ENCODE measurements at regions not wholly inside any gene's neighbourhood (a gene's known extent, or its start where the extent isn't known, plus 50 kb on each side); places are given as distances from the start of the nearest gene placed in this dataset.

- peak overlapping the region; percentile 34 for H3K4me3 ChIP-seq (ENCODE audit: low read length)
- TF ChIP-seq, protein P1, sequence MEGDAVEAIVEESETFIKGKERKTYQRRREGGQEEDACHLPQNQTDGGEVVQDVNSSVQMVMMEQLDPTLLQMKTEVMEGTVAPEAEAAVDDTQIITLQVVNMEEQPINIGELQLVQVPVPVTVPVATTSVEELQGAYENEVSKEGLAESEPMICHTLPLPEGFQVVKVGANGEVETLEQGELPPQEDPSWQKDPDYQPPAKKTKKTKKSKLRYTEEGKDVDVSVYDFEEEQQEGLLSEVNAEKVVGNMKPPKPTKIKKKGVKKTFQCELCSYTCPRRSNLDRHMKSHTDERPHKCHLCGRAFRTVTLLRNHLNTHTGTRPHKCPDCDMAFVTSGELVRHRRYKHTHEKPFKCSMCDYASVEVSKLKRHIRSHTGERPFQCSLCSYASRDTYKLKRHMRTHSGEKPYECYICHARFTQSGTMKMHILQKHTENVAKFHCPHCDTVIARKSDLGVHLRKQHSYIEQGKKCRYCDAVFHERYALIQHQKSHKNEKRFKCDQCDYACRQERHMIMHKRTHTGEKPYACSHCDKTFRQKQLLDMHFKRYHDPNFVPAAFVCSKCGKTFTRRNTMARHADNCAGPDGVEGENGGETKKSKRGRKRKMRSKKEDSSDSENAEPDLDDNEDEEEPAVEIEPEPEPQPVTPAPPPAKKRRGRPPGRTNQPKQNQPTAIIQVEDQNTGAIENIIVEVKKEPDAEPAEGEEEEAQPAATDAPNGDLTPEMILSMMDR (conservative IDR thresholded peaks at IDR 0.05; ENCODE audit: low read length): no peak
- no peak for DNase-seq (ENCODE audit: low read depth)
Observed at GRCh38 chr3:73765878-73766545, 141.3 kb upstream of the PDZRN3 start.

DNA sequence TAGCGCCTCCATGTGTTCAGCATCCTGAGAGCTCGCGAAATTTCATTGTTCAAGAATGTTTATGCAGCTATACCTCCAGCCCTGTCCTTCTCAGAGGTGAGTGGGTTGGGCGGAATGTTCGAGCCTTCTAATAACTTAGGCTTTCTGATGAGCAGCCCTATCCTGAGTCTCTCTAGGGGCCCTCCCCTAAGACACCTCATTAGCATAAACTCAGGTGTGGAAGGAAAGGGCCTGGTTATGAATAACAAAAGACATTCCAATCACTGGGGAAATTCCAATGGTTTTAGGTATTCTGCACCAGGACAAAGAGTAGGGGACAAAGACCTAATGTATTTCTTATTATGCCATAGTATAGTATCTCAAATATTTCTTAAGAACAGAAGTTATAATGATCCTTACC, 138.1 kb upstream of the PDZRN3 start:
- DNase-seq (ENCODE audit: low read depth): no peak
- TF ChIP-seq, protein P1 (conservative IDR thresholded peaks at IDR 0.05; ENCODE audit: low read length): no peak
- H3K4me3 ChIP-seq (ENCODE audit: low read length): no peak overlapping the region

GRCh38 chr3:73759297-73759711, 134.6 kb upstream of the PDZRN3 start:
- peak; percentile 45 for DNase-seq (ENCODE audit: low read depth)
- no peak overlapping the region for H3K4me3 ChIP-seq (ENCODE audit: low read length)
- TF ChIP-seq, protein P1 (conservative IDR thresholded peaks at IDR 0.05; ENCODE audit: low read length): no peak

- H3K4me3 ChIP-seq (ENCODE audit: low read length): no peak overlapping the region
- TF ChIP-seq, protein P1 (conservative IDR thresholded peaks at IDR 0.05; ENCODE audit: low read length): no peak
- DNase-seq (ENCODE audit: low read depth): no peak
Observed at GRCh38 chr3:73757536-73757935, 132.8 kb upstream of the PDZRN3 start.

DNA sequence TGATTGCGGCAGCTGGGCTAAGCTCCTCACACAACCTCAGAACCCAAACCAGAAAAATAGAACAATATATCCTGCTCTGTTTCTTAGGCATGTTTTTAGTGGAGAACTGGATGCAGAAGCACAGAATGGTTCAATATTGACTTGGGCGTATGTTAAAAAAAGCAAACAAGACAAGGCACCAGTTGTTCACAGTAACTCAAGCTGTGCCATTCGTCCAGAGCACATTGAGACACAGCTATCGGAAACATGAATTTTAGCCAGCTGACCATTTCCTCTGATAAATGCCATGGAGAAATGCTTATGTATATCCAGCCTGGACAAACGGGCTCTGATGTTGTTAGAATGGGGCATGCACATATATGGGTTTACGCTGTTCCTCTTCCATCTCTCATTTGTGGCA, 129.2 kb upstream of the PDZRN3 start:
- TF ChIP-seq, protein P1 (conservative IDR thresholded peaks at IDR 0.05; ENCODE audit: low read length): no peak
- no peak for DNase-seq (ENCODE audit: low read depth)
- no peak overlapping the region for H3K4me3 ChIP-seq (ENCODE audit: low read length)

DNA sequence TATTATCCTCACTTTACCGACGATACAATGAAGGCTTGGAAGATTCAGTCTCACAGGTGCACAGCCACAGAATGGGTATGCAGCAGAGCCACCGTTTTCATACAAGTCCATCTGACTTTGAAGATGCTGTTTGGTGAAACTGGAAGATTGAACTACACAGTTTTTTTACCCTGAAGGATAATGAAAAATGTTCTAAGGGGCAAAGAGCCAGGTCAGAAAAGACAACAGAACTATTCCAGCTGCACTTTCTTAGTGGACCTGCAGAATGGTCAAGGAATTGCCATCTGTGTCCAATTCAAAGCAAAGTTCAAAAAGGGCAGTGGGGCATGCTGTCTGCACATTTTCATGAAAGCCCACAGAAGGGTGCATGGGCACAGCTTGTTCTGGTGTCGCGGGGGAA, 127.6 kb upstream of the PDZRN3 start:
- no peak overlapping the region for H3K4me3 ChIP-seq (ENCODE audit: low read length)
- DNase-seq (ENCODE audit: low read depth): no peak
- TF ChIP-seq, protein P1 (conservative IDR thresholded peaks at IDR 0.05; ENCODE audit: low read length): no peak

DNA sequence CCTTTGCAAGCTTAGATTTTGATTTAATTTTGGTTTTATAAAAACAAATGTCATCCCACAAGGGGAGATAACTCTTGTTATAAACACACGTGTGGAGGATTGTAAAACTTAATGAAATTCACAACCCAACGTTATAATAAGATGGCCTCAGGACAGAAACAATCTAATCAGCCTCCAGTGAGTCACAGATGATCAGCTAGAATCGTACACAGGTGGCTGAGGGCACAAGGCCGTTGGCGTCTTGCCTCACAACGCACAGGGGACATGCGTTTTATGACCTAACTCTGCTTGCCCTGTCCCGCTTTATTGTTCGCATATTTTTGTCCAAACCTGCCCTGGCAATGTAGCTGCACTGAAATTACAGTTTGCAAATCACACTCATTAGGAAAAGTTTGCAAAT, 121.9 kb upstream of the PDZRN3 start:
- no peak overlapping the region for H3K4me3 ChIP-seq (ENCODE audit: low read length)
- no peak for DNase-seq (ENCODE audit: low read depth)
- TF ChIP-seq, protein P1 (conservative IDR thresholded peaks at IDR 0.05; ENCODE audit: low read length): no peak
